Stimulated activated CD4-positive, alpha-beta T cell treated with anti-CD3 and anti-CD28 coated beads, Interleukin-2, amount 100 ng/mL, for 24 hours (primary cell): ENCODE measurements at regions not wholly inside any gene's neighbourhood (a gene's known extent, or its start where the extent isn't known, plus 50 kb on each side); places are given as distances from the start of the nearest gene placed in this dataset.
"Not testable (repeated sequence)": the region's sequence is repeated elsewhere in the genome, so short reads cannot be mapped to it uniquely, and the experiment has no call there.

ENCODE experiments used
- DNase-seq, 2 donors: peaks; one replicate each; pipeline ENCODE4 v3.0.0-alpha.2; 2020

- no peak for DNase-seq
Measured at GRCh38 chr5:74454263-74455030, 186.1 kb downstream of the ENC1 start.

GRCh38 chr5:74452856-74453255, 187.7 kb downstream of the ENC1 start:
- DNase-seq = no peak

GRCh38 chr5:74450095-74450494, 190.4 kb downstream of the ENC1 start:
- DNase-seq = no peak

- DNase-seq = no peak
Measured at GRCh38 chr5:74446725-74447241, 193.7 kb downstream of the ENC1 start.

DNA sequence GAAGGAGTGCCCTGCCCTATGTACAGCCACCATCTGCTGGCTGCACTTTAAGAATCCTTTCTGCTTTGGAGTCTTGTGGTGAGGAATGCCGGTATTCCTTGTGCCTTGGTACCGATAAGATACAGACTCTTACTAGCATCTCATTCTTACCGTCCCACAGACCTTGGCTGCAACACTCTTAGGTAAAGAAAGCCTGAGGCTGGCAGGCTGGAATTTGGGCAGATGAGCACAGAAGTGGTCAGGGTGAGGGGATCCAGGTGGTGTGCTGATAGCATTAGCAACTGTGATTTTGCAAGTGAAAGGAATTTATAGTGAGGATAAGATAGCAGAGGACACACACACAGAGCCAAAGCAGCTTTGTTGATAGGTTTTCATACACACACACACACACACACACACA, 198.1 kb downstream of the ENC1 start:
- DNase-seq = no peak

DNA sequence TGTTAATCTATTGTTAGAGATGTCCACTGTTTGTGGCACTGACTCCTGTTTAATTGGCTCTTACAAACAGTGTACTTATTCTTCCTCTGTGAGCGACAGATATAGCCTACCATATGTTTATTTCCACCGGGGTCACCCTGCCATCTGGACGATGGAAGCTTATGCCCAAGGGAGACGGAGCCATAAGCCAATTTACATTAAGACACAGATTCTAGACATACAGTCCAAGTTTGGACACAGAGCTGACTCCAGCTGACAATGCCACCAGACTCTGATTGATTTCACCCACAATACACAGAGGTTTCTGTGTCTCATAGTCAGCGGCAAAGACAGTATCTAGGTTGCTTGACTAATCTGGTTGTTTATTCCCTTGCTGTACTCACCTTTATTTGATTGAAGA, 198.9 kb downstream of the ENC1 start:
- no peak for DNase-seq

DNA sequence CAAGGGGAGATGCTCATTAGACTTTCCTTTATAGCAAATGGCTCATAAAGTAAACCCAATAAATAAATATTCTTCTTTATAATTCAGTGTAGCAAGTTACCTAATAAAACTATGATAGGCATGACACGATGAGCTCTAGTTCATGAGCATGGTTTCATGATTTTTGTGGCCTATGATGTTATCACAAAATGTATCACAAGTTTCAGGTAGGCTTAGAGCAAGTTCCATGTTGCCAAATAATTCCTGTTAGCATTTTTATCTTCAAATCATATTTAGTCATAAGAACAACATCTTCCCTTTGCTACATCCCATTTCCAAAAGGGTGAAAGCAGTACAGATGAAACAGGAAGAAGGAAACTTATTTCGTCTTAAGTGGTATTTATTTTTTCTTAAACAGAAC, 200.2 kb downstream of the ENC1 start:
- DNase-seq = no peak

GRCh38 chr5:74437870-74438269, 202.7 kb downstream of the ENC1 start:
- not testable (repeated sequence) for DNase-seq

DNA sequence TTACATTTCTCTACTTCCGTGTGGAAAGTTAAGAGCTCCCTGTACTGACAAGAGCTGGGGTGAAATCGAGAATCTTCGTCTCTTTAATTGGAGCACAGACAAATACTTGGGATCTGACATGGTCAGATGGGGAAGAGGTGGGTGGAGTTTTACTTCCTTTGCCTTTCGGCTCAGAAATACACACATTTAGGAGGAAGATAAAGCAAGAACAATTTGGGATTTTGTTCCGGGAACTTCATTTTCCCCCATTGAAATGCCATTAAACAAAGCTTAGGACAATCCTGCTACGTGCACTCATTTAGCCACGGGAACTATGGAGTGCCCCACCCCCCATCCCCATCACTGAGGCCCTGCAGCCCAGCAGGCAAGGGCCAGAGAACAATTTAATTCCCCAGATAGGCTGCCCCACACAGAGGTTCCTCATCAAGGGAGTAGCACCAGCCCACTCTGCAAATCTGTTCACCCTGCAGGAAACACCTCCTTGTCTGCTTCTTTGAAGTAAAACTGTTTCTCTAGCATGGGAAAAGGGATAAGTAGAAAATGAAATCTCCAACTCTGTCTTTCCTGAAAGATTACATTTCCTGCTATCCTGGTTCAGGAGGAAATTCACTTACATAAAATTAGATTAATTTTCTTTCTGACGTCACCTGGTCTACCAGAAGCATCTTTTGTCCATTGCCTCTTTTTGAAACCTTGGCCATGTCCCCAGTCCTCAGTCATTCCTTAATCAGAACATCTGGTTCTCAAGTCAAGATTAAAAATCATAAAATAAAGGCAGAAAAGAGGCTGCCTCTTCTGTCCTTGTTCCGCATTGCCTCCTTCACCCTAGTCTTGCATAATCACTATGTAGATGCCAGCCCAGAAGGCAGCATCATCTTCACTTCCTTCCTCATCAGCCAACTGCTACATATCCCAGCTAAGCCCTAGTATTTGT, 206.4 kb downstream of the ENC1 start:
- DNase-seq = no peak

GRCh38 chr5:74433255-74433895, 207.2 kb downstream of the ENC1 start:
- no peak for DNase-seq

DNA sequence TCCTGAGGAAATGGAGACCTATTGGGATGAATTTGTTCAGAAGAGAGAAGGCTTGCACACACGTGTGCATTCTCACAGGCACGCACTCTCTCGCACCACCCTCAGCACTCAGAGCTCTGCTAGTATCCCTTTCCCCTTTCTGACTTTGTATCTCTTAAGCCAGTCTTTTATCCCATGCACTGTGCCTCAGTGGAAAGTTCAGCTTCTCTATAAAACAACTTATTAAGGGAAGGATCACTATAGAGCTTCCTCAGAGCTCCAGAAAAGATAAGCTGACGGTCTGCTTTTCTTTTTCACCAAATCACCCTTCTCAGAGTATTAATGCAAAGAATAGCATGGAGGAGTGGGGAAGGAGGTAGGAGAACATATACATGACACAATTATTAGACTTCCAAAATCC, 207.8 kb downstream of the ENC1 start:
- no peak for DNase-seq

GRCh38 chr5:74432216-74432615, 208.3 kb downstream of the ENC1 start:
- no peak for DNase-seq

DNA sequence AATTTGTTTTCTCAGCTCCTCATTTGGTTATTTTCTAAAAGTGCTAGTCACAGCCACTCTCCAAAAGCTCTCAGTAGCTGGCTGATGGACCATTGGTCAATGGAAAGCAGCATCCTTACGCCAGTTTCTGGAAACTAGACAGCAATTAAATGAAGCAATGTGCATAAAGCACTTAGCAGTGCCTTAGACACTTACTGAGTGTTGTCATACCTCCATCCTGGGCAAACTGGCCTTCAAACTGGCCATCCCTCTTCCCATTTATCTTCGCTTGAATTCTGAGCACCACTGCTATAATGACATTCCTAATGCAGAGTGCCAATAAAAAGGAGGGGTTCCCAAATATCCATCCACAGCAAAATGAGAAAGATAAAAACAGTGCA, 209.2 kb downstream of the ENC1 start:
- DNase-seq = no peak

DNA sequence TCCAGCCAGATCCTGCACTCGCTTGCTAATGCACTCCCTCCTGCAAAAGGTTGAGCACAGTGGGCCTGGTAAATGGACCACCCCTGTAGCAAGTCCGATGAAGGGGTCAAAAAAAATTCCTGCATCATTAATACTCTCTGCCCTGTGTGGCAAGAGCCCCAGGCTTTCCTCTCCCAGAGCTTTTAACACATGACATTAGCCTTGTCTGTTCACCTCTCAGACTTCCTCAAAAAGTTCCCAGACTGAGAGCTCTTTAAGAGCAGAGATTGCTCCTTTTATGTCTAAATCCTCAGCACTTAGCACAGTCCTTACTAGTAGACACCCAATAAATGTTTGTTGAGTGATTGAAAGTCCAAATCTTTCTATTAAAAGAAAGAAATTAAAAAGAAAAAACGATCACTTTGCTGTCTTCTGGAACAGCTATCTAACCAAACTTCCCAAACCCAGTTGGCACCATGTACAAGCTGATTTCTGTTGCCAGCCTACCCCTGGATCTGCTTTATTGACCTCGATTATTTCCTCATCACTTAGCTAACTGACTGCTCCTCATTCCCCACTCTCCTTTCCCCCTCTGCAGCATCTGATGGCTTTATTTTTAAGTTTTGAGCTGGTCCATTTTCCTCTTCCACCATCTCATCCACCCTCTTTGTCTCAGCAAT, 209.8 kb downstream of the ENC1 start:
- no peak for DNase-seq

GRCh38 chr5:74429495-74429894, 211.0 kb downstream of the ENC1 start:
- no peak for DNase-seq

DNA sequence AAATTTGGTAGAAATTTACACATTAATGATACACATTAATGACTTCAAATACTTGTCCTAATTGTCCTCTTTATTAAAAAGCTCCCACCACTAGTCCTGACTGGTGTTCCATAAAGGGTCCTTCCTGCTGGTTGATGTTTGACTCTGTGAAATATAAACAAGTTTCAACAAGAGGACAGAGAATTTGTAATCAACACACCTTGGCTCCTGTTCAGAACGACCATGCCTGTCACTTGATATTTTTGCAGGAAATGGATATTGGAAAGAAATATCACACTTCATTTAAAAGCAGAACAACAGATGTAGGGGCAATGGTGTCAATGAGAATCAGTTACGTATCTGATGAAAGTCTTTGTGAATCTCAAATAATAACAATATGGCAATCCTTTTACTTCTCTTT, 211.7 kb downstream of the ENC1 start:
- no peak for DNase-seq

- DNase-seq = no peak
Measured at GRCh38 chr5:74428275-74428674, 212.3 kb downstream of the ENC1 start.

GRCh38 chr5:74426506-74426905, 214.0 kb downstream of the ENC1 start:
- DNase-seq = no peak

GRCh38 chr5:74424162-74424868, 216.2 kb downstream of the ENC1 start:
- no peak for DNase-seq

DNA sequence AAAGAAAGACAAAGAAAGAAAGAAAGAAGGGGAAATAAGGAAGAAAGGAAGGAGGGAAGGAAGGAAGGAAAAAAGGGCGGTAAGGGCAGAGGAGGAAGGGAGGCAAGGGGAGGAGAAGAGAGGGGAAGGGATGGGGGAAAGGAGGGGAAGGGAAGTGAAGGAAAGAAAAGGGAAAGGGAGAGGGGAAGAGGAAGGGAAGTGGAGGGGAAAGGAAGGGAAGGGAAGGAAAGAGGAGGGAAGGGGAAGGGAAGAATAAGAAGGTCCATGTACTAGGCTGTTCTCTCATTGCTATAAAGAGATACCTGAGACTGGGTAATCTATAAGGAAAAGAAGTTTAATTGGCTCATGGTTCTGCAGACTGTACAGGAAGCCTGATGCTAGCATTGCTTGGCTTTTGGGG, 217.1 kb downstream of the ENC1 start:
- DNase-seq = no peak

DNA sequence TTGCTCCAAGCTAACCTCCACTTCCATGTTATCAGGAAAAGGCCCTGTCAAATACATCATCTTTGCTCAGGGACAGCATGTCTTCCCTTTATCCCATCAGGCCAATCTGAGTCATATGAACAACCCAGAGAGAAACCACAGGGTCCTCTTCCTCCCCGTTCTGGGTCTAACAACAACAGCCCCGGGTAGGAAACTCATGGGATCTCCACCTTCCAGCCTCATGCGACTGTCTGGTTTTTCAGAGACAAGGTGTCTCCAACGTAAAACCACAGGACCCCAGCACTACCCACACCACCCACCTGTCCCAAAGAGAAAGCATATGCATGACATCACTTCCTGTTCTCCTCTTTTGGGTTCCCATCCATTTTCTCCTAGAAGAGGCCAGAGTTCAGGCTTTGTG, 217.9 kb downstream of the ENC1 start:
- DNase-seq = no peak

DNA sequence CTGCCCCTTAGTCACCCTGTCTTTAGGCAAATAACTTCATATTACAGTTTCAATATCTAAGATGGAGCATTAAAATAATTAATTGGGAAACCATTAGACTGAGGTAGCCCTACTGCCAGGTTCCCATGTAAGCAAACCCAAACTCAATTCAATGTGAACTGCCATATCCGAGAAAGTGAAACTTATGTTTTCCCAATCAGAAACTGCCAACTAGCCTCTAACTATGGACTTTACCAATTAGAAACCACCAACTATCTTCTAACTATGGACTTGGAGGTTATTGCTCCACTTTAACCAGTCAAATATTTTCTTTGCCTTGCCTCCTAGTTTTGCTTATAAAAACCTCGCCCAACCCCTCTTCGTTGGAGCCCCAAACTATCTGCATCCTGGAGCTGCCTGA, 218.5 kb downstream of the ENC1 start:
- no peak for DNase-seq
